GM18907 (cell line): ENCODE measurements at regions not wholly inside any gene's neighbourhood (a gene's known extent, or its start where the extent isn't known, plus 50 kb on each side); places are given as distances from the start of the nearest gene placed in this dataset.
"Not testable (repeated sequence)": the region's sequence is repeated elsewhere in the genome, so short reads cannot be mapped to it uniquely, and the experiment has no call there.

ENCODE experiments used
- ATAC-seq: cut with Tn5 transposase; IDR thresholded peaks from one replicate; pipeline ENCODE4 v1.9.1; 2021; ENCODE audit warnings: mild to moderate bottlenecking, moderate library complexity; ENCODE audit not compliant: unreplicated experiment

GRCh38 chr10:111560027-111560426 is 483.2 kb downstream of the ADRA2A start:
- ATAC-seq = no peak

DNA sequence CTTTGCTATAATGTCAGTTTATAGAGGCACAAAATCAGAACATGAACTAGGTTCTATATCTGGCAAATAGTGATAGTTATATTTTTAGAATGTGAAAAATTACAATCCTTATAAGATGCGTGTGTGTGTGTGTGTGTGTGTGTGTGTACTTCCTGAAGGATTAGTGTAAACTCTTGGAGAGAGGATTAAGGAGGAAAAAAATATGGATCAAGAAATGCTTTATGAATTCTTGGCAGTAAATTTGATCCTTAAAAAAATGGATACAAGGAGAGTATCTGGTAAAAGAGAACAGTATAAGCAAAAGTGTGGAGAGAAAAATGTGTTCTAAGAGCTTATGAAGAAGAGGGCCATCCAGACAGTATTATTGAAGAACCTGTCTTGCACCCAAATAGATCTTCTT is 484.3 kb downstream of the ADRA2A start:
- ATAC-seq = no peak

GRCh38 chr10:111565542-111565941 is 488.7 kb downstream of the ADRA2A start:
- ATAC-seq = no peak

DNA sequence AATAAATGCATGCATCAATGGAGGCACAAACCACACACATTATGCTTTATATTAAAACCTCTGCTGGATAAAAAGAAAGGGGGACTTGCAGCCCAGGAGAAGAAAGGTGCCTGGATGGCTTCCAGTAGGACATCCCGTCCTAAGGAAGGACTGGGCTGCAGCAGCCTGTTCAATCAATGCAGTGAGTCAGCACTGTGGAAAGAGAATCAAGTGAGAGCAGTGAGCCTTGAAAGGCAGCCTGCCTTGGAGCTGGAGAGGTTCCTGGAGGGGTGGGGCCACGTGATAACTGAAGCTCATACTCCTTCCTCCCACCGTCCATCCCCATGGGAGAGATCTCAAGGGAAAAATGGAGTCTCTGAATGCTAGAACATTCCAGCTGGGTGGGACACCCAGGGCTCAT is 501.2 kb downstream of the ADRA2A start:
- ATAC-seq = no peak

GRCh38 chr10:111579473-111579872 is 502.6 kb downstream of the ADRA2A start:
- no peak for ATAC-seq

DNA sequence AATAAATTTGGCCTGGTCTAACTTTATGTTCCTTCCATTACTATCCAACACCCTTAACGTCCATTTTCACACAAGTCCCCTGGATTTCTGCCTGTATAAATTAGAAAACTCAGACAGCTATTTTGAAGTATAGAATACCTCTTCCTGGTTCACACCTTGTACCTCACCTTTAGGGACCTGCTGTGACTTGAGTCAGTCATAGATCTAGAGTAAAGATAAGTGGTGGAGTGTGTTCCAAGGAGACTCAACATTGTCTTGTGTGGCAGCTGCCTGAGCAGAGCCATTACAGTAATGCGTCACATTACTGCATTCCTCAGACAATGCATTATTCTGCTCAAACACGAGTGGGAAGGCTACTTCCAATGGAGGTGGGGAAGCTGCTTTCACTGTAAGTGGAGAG is 513.9 kb downstream of the ADRA2A start:
- ATAC-seq = no peak

DNA sequence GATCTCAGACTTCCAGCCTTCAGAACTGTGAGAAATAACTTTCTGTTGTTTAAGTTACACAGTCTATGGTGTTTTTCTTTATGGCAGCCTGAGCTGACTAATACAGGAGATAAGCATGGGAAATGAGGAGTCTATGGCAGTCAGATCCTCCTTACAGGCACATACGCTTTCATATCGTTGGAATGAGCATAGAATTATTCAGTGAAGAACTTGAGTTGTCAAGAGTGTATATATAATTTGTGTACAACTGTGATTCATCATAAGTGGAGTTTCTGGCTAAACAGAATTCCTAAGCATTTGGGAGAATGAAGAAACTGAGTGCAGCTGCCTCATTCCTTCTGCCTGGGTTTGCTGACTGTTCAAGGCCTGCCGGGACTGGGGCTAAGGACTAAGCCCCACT is 516.7 kb downstream of the ADRA2A start:
- no peak for ATAC-seq

DNA sequence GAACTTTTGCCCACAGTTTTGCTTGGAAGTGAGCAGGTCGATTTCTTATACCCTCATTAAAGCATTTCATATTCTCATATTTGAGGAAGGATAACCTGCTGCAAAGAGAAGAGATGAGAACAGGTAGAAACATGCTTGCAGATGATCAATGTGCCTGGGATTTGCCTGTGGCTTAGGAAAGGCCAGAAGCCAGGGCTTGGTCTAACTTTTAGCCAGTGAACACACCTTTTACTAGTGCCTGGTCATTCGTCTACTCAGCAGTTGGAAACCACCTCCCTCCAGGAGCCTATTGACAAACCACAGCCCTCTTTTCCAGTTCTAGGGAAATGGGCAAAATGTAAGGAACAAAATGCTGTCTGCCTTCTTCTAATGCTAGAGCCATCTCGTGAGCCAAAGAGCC is 518.3 kb downstream of the ADRA2A start:
- ATAC-seq = no peak

GRCh38 chr10:111598433-111599059 is 521.7 kb downstream of the ADRA2A start:
- peak; percentile 95 for ATAC-seq

- no peak for ATAC-seq
Observed at GRCh38 chr10:111599943-111600342, 523.1 kb downstream of the ADRA2A start.

DNA sequence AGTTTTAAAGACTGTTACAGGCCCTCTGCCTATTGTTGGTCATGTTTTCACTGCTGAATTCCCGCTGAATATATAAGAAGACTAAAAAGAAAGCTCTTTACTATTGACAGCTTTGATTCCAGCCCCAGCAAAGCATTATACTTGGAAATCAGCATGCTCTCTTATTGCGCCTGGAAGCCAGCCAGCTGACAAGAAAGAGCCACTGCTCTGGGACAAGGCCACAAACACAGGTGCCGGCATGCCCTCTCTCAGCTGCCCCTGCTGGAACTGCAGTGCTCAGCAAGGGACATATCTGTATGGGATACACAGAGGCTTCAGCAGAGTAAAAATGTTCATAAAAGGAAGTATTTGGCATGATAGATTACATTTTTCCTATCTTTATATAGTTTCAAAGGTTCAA is 523.9 kb downstream of the ADRA2A start:
- no peak for ATAC-seq

GRCh38 chr10:111612273-111612672 is 535.4 kb downstream of the ADRA2A start:
- no peak for ATAC-seq

DNA sequence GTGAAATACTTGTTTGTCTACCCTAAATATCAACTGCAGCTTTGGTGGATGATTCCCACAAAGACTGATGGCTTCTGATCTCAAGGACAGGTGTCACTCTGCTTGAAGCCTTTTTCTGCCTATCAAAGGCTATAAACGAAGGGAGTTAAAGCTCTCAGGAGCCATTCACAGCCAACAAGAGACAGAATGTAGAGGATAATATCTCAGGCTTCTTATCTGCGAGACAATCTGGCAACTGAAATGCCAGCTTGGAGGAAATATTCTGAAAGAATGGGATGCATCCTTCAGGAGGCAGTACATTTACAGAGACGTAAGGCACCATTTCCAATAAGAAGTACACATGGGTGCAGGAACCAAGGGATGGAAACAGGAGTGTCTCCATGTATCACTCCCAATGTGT is 549.4 kb downstream of the GPAM start:
- no peak for ATAC-seq

DNA sequence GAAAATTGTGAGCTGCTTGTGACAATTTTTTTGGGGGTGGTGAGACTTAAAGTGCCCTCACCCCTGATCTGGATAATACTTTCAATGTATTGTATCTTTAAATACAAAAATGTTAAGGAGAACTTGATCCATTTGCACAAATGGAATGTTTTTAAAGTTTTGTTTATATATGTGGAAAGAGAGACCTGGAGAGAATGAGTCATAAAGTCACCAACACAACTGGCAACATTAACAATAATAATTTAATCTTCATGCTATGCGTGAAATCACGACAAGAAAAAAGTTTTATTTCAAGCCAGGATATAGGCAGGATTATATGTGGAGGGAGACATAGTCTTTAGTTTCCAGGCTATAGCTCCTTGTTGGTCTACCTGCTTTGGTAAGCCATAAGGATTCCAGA is 537.5 kb downstream of the GPAM start:
- ATAC-seq = no peak

GRCh38 chr10:111648046-111648445 is 535.5 kb downstream of the GPAM start:
- no peak for ATAC-seq

DNA sequence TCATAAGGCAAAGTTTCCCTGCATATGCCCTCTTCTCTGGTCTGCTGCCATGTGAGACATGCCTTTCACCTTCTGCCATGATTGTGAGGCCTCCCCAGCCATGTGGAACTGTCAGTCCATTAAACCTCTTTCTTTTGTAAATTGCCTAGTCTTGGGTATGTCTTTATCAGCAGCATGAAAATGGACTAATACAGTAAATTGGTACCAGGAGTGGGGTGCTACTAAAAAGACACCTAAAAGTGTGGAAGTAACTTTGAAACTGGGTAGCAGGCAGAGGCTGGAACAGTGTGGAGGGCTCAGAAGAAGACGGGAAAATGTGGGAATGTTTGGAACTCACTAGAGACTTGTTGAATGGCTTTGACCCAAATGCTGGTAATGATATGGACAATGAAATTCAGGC is 534.5 kb downstream of the GPAM start:
- not testable (repeated sequence) for ATAC-seq

DNA sequence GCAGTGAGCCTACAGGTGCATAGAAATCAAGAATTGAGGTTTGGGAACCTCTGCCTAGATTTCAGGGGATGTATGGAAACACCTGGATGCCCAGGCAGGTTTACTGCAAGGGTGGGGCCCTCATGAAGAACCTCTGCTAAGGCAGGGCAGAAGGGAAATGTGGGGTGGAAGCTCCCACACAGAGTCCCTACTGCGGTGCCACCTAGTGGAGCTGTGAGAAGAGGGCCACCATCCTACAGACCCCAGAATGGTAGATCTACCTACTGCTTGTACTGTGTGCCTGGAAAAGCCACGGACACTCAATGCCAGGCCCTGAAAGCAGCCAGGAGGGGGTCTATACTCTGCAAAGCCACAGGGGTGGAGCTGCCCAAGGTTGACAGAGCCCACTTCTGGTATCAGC is 533.5 kb downstream of the GPAM start:
- no peak for ATAC-seq

DNA sequence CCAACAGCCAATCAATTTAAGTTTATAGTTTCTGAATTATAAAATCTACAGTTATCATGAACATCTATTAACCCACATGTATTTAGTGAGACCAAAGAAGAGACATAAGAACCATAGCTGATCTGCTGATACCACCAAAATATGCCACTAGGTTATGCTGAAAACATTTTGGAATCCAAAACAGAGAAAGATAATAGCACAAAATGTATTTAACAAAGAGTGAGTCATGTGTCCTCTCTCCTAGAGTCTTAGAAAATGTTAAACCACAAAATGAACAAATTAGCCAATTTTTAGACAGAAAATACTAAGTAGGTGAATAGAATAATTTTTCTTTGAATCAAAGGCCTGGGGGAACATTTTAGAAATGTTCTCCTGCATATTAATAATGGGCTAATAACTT is 527.5 kb downstream of the GPAM start:
- ATAC-seq = no peak

- ATAC-seq = no peak
Observed at GRCh38 chr10:111677759-111678158, 505.8 kb downstream of the GPAM start.

GRCh38 chr10:111686796-111687195 is 496.8 kb downstream of the GPAM start:
- ATAC-seq = no peak

DNA sequence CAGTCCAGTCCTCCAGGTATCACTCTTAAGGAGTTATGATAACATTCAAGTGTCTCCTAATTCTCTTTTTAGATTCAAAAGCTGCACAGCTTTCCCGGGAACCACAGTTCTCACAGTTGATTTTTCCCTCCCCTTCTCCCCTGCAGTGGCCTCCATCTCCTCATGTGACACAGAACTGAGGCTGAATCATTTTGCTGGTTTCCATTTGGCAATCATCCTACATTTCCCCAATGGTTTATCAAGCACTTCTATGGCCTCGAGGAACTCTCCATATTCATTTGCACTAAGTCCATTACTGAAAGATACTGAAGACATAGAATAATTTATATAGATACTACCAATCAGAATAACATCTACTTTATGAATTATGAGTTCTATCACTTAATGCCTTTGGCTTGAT is 484.9 kb downstream of the GPAM start:
- no peak for ATAC-seq

GRCh38 chr10:111703986-111704385 is 479.6 kb downstream of the GPAM start:
- ATAC-seq = no peak

DNA sequence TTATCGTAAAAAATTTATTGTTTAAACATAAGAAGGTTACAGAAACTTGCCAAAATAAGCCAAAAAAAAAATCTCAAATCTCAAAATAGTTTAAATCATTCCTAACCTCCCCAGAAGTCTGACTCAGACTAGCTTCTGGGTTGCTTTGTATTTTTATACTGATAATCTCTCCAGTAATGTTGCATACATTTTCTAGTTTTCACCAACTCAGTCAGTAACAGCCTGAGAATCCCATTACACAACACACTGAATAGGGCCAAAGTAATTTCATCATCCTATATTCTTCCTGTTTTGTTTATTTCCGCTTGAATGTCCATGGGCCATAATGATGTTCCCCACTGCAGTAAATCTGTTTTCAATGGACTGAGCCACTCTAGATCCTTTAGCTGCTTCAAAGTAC is 478.5 kb downstream of the GPAM start:
- no peak for ATAC-seq
